GM12878 (cell line): ENCODE measurements at regions not wholly inside any gene's neighbourhood (a gene's known extent, or its start where the extent isn't known, plus 50 kb on each side); places are given as distances from the start of the nearest gene placed in this dataset.

Source experiments
- ATAC-seq: fragments of 200-7000 bp; cut with Tn5 transposase; 3 replicates; pipeline ENCODE4 v1.9.1; 2020; ENCODE audit warnings: mild to moderate bottlenecking, moderate library complexity
- BruUV-seq: library from RNA; stranded (reverse); fragments of 400-500 nt; replicated peaks from 2 replicates; lab custom pipeline; 2021; lab: Mats Ljungman, UMichigan
- CTCF ChIA-PET: fragments of 300-600 bp; sonication (Branson Sonifier 250); formaldehyde crosslinking; extraction: SDS; loops from one replicate; lab custom pipeline; 2021; ENCODE audit warnings: inconsistent platforms; lab: Yijun Ruan, JAX
- POLR2A ChIA-PET: fragments of 350-600 bp; formaldehyde crosslinking; extraction: SDS; loops from one replicate; lab custom pipeline; 2021; ENCODE audit warnings: inconsistent platforms; lab: Charles Lee
- RAD21 ChIA-PET: fragments of 300-600 bp; sonication (Branson Sonifier 250); formaldehyde crosslinking; loops from one replicate; lab custom pipeline; 2023; ENCODE audit warnings: antibody characterized with exemption; ENCODE audit not compliant: unreplicated experiment; lab: Charles Lee
- SMC1A ChIA-PET: fragments of 300-600 bp; sonication (Branson Sonifier 250); formaldehyde crosslinking; loops from one replicate; lab custom pipeline; 2023; ENCODE audit not compliant: unreplicated experiment, uncharacterized antibody; lab: Charles Lee
- DNase-seq: peaks from one replicate; pipeline ENCODE4 v3.0.0-alpha.2; 2011; ENCODE audit warnings: low read depth, low spot score
- FAIRE-seq: peaks from 3 replicates; lab custom pipeline; 2011; peaks lifted over from hg19 to GRCh38; lab: Jason Lieb, UNC
- H2AFZ ChIP-seq: 2 replicates; pipeline ENCODE4 v1.6.0; 2011; ENCODE audit warnings: low read depth, low read length, control low read depth; ENCODE audit not compliant: control insufficient read depth
- H3K27ac ChIP-seq: 2 replicates; pipeline ENCODE4 v1.5.1; 2011; ENCODE audit warnings: control low read depth; ENCODE audit not compliant: control insufficient read depth, insufficient read depth
- H3K27me3 ChIP-seq, 2 experiments: replicated peaks in 1 of 2; 2 replicates each; pipeline versions ENCODE4 v1.6.0 to v1.6.1; 2011; ENCODE audit warnings: low read length in 1 of 2; ENCODE audit not compliant: control insufficient read depth in 2 of 2, insufficient read depth in 2 of 2
- H3K36me3 ChIP-seq, 2 experiments: 2 replicates each; pipeline ENCODE4 v1.5.1; 2011; ENCODE audit warnings: low read length in 1 of 2; ENCODE audit not compliant: control insufficient read depth in 2 of 2, insufficient read depth in 2 of 2
- H3K4me1 ChIP-seq: 2 replicates; pipeline ENCODE4 v1.6.1; 2011; ENCODE audit warnings: mild to moderate bottlenecking, low read length, moderate library complexity, mixed read lengths; ENCODE audit not compliant: control insufficient read depth, insufficient read depth
- H3K4me2 ChIP-seq: 2 replicates; pipeline ENCODE4 v1.6.0; 2011; ENCODE audit warnings: control low read depth; ENCODE audit not compliant: control insufficient read depth, insufficient read depth
- H3K4me3 ChIP-seq: fragments of 200-600 bp; sonication (generic); 2 replicates; pipeline ENCODE4 v1.5.1; 2016
- H3K79me2 ChIP-seq: 2 replicates; pipeline ENCODE4 v1.6.0; 2011; ENCODE audit warnings: low read length; ENCODE audit not compliant: control insufficient read depth, insufficient read depth
- H3K9ac ChIP-seq: 2 replicates; pipeline ENCODE4 v1.8.0; 2011; ENCODE audit warnings: low read length, control low read depth, mixed read lengths; ENCODE audit not compliant: control insufficient read depth, insufficient read depth
- H3K9me3 ChIP-seq: replicated peaks from 3 replicates; pipeline ENCODE4 v1.5.1; 2011; ENCODE audit warnings: mild to moderate bottlenecking, low read length; ENCODE audit not compliant: control insufficient read depth, insufficient read depth
- H4K20me1 ChIP-seq: 2 replicates; pipeline ENCODE4 v1.6.0; 2011; ENCODE audit not compliant: control insufficient read depth, insufficient read depth
- BACH1 ChIP-seq: fragments of 450-650 bp; IDR thresholded peaks from 2 replicates; pipeline ENCODE4 v1.6.1; 2017; ENCODE audit warnings: mild to moderate bottlenecking, borderline replicate concordance
- CBX3 ChIP-seq: fragments of 200-600 bp; sonication (generic); IDR thresholded peaks from 2 replicates; pipeline ENCODE4 v1.6.1; 2016; ENCODE audit warnings: low read depth, borderline replicate concordance
- CHD4 ChIP-seq: fragments of 200-600 bp; sonication (generic); IDR thresholded peaks from 2 replicates; pipeline ENCODE4 v1.6.1; 2016; ENCODE audit warnings: mild to moderate bottlenecking
- CREM ChIP-seq: IDR thresholded peaks from 2 replicates; pipeline ENCODE4 v1.6.1; 2014; ENCODE audit warnings: antibody characterized with exemption, low read depth
- HDAC2 ChIP-seq: fragments of 200-600 bp; sonication (generic); IDR thresholded peaks from 2 replicates; pipeline ENCODE4 v1.6.1; 2017
- MYC ChIP-seq: IDR thresholded peaks from 2 replicates; pipeline ENCODE4 v1.6.1; 2011; ENCODE audit warnings: mild to moderate bottlenecking, low read length, moderate library complexity, inconsistent platforms; ENCODE audit not compliant: insufficient read depth, insufficient replicate concordance, insufficient read length, severe bottlenecking
- NBN ChIP-seq: fragments of 450-650 bp; IDR thresholded peaks from 2 replicates; pipeline ENCODE4 v1.6.1; 2016
- PML ChIP-seq: IDR thresholded peaks from 2 replicates; pipeline ENCODE4 v1.6.1; 2012; ENCODE audit warnings: low read length, inconsistent platforms
- POLR2AphosphoS2 ChIP-seq: IDR thresholded peaks from 2 replicates; pipeline ENCODE4 v1.6.1; 2011; ENCODE audit warnings: low read depth, mild to moderate bottlenecking, low read length, improper control_type of control experiment, moderate library complexity
- POLR2AphosphoS5 ChIP-seq: IDR thresholded peaks from 2 replicates; pipeline ENCODE4 v1.6.1; 2011; ENCODE audit warnings: mild to moderate bottlenecking, low read length, inconsistent platforms
- SKIL ChIP-seq: fragments of 450-650 bp; IDR thresholded peaks from 2 replicates; pipeline ENCODE4 v1.6.1; 2017; ENCODE audit warnings: mild to moderate bottlenecking, low read depth, inconsistent platforms; ENCODE audit not compliant: poor library complexity, severe bottlenecking
- SUZ12 ChIP-seq: fragments of 200-600 bp; sonication (generic); IDR thresholded peaks from one replicate; pipeline ENCODE4 v1.6.1; 2018; ENCODE audit warnings: antibody characterized with exemption, mild to moderate bottlenecking; ENCODE audit not compliant: unreplicated experiment
- TCF7 ChIP-seq: IDR thresholded peaks from 2 replicates; pipeline ENCODE4 v1.6.1; 2014; ENCODE audit warnings: antibody characterized with exemption, borderline replicate concordance
- ZNF24 ChIP-seq: fragments of 450-650 bp; IDR thresholded peaks from 2 replicates; pipeline ENCODE4 v1.6.1; 2017; ENCODE audit warnings: antibody characterized with exemption, mild to moderate bottlenecking
- ZNF274 ChIP-seq: IDR thresholded peaks from one replicate; pipeline ENCODE4 v1.8.0; 2011; ENCODE audit not compliant: insufficient read length, insufficient read depth
- WGBS: methylation state at CpG from one replicate; pipeline ENCODE4 v1.1.6; 2016; ENCODE audit warnings: low lambda C conversion rate; ENCODE audit not compliant: insufficient replicate concordance, insufficient coverage; ENCODE audit errors: missing lambda C conversion rate; 5-methylcytosine and 5-hydroxymethylcytosine counted together
- in situ Hi-C: fragments of 300-500 bp; cut with MboI; formaldehyde crosslinking; loops from 9 replicates; pipeline ENCODE4 v1.14.3; 2018; ENCODE audit warnings: mixed read lengths
- intact Hi-C: fragments of 100-400 bp; cut with micrococcal nuclease; formaldehyde crosslinking; loops from one replicate; pipeline ENCODE4 v1.14.2; 2022; ENCODE audit not compliant: unreplicated experiment
- TF ChIP-seq, protein P1 (sequence below): fragments of 450-650 bp; formaldehyde crosslinking; IDR thresholded peaks from 2 replicates; pipeline ENCODE4 v1.4.0; 2020; ENCODE audit warnings: mild to moderate bottlenecking, moderate library complexity

DNA sequence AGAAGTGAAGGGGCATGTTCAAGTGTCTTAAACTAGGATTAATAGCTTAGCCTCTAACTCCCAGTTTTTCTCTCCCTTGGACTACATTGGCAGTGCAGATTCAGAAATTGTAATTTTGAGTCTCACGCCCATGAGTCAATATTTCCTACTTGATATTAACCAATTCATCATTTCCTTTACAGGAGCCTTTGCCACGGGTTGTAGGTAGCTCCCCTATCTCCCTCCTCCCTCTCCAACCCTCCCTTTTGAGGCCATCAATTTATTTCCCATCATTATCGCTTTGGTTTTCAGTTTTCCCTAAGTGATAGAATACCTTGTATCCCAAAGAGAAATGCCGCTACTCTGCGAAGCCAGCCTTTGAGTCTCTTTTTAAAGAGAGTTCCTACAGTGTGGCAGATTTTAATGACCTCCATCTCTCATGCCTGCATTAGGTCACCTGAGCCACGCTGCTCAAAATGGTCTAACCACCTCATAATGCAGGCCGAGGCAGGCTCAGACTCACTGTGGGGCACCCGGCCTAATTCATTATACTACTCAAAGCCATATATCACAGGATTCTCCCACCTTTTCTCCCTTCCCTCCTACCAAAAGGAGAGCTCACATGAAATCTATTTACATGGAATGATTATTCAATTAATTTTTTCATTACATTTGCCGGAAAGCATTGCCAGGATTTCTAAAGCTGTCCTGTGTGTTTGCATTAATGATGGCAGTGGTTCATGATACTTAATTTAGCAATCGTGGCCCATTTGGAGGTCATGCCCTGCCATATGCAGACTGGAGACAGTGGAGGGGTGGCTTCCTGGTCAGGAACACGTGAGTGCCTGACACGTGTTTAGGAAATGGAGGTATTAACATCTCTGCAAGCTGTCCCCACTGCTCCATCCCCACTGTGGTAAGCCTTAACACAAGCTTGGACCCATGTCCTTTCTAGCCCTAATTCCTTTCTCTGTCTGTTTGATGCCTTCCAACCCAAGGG is 448.2 kb upstream of the AUTS2 start (continued):
- TF ChIP-seq, protein P1, sequence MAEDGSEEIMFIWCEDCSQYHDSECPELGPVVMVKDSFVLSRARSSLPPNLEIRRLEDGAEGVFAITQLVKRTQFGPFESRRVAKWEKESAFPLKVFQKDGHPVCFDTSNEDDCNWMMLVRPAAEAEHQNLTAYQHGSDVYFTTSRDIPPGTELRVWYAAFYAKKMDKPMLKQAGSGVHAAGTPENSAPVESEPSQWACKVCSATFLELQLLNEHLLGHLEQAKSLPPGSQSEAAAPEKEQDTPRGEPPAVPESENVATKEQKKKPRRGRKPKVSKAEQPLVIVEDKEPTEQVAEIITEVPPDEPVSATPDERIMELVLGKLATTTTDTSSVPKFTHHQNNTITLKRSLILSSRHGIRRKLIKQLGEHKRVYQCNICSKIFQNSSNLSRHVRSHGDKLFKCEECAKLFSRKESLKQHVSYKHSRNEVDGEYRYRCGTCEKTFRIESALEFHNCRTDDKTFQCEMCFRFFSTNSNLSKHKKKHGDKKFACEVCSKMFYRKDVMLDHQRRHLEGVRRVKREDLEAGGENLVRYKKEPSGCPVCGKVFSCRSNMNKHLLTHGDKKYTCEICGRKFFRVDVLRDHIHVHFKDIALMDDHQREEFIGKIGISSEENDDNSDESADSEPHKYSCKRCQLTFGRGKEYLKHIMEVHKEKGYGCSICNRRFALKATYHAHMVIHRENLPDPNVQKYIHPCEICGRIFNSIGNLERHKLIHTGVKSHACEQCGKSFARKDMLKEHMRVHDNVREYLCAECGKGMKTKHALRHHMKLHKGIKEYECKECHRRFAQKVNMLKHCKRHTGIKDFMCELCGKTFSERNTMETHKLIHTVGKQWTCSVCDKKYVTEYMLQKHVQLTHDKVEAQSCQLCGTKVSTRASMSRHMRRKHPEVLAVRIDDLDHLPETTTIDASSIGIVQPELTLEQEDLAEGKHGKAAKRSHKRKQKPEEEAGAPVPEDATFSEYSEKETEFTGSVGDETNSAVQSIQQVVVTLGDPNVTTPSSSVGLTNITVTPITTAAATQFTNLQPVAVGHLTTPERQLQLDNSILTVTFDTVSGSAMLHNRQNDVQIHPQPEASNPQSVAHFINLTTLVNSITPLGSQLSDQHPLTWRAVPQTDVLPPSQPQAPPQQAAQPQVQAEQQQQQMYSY (CRISPR knock-in tag), result no peak

DNA sequence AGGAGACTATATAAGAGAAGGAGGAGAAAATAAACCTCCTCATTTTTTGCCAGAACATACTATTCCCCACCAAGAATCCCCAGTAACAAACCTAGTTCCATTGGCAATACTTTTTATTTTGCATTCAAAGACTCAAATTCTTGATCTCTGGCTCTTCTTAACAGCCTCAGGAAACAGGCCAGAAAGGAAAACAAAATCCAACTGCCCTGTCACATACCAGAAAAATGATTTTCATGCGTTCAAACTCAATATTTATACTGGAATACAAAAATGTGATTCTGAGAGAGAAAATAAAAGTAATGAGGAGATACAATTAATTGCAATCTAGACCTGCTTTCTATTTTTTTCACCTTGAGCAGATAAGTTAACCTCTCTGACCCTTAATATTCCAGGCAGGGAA is 435.9 kb upstream of the AUTS2 start:
- FAIRE-seq (no peak), DNase-seq (no peak)
- BruUV-seq, result no TSS peak
- POLR2A ChIA-PET, result no interaction called here
- RAD21 ChIA-PET, result no interaction called here
- Histone ChIP-seq H3K27me3 (no peaks in the 10 kb centered on the region; a peak in 1 of 4 replicates), H3K79me2 (no peaks in the 10 kb centered on the region), H2AFZ (no peak overlapping the region), H3K27ac (no peak overlapping the region)
- CTCF ChIA-PET, result no interaction called here
- SMC1A ChIA-PET, result interaction anchor here (1.0 kb wide), 1 partner anchor 26 kb away, joined by 3 read pairs; no protein-coding TSS in a partner anchor
- intact Hi-C loops, result no loop called here
- TF ChIP-seq POLR2AphosphoS5 (no peak), POLR2AphosphoS2 (no peak), TCF7 (no peak), CBX3 (no peak), MYC (no peak), ZNF24 (no peak), CHD4 (no peak), NBN (no peak), BACH1 (no peak), CREM (no peak), SKIL (no peak), ZNF274 (no peak), HDAC2 (no peak), PML (no peak), SUZ12 (no peak)
- TF ChIP-seq, all 136 proteins: peak for 0
- no peaks in the 10 kb centered on the region for H3K9me3 ChIP-seq
- H3K4me3 ChIP-seq, result no peak overlapping the region
- no peak overlapping the region for H3K9ac ChIP-seq
- no peaks in the 10 kb centered on the region for H4K20me1 ChIP-seq
- H3K4me2 ChIP-seq, result no peak overlapping the region
- no peaks in the 10 kb centered on the region for H3K4me1 ChIP-seq
- in situ Hi-C loops, result no loop called here
- WGBS, result 42% methylated on average over 1 of the region's 1 CpG
- H3K36me3 ChIP-seq, result no peaks in the 10 kb centered on the region
- ATAC-seq, result no peak
